Lower lobe of right lung (tissue), 2 donors: ENCODE measurements at regions not wholly inside any gene's neighbourhood (a gene's known extent, or its start where the extent isn't known, plus 50 kb on each side); places are given as distances from the start of the nearest gene placed in this dataset.

Source experiments
- ATAC-seq, 2 donors: fragments of 200-7000 bp; cut with Tn5 transposase; one replicate each; pipeline ENCODE4 v1.9.1; 2020 to 2022; ENCODE audit warnings: mild to moderate bottlenecking in 2 of 2, moderate library complexity in 2 of 2
- DNase-seq: peaks from one replicate; pipeline ENCODE4 v3.0.0-alpha.2; 2020
- H3K27ac ChIP-seq: fragments of 200-600 bp; one replicate; pipeline ENCODE4 v1.8.0; 2022
- H3K27me3 ChIP-seq: fragments of 200-600 bp; one replicate; pipeline ENCODE4 v1.8.0; 2022; ENCODE audit warnings: low read depth
- H3K36me3 ChIP-seq: fragments of 200-600 bp; one replicate; pipeline ENCODE4 v1.8.0; 2022; ENCODE audit warnings: mild to moderate bottlenecking
- H3K4me1 ChIP-seq: fragments of 200-600 bp; one replicate; pipeline ENCODE4 v1.8.0; 2022
- H3K4me3 ChIP-seq: fragments of 200-600 bp; one replicate; pipeline ENCODE4 v1.8.0; 2022; ENCODE audit warnings: mild to moderate bottlenecking
- H3K9me3 ChIP-seq: fragments of 200-600 bp; one replicate; pipeline ENCODE4 v1.8.0; 2022
- CTCF ChIP-seq: fragments of 200-600 bp; IDR thresholded peaks from one replicate; pipeline ENCODE4 v1.8.0; 2022; ENCODE audit warnings: antibody characterized with exemption, mild to moderate bottlenecking
- intact Hi-C: fragments of 100-400 bp; cut with DNase I; formaldehyde crosslinking; loops from one replicate; pipeline ENCODE4 v1.11.0; 2022
- donor health status: DM: no; HTN: yes; CAD: no; lungs with severe emphysema.

GRCh38 chr10:3668276-3668965 lies 116.6 kb downstream of the KLF6 start:
- ATAC-seq (peak; percentile 85 to 88), DNase-seq (peak; percentile 76)
- no peak for TF ChIP-seq CTCF
- Histone ChIP-seq H3K27me3 (no peaks in the 10 kb centered on the region), H3K36me3 (no peaks in the 10 kb centered on the region), H3K27ac (peak overlapping the region; percentile 44), H3K4me1 (peaks cover 18% of the 10 kb centered on the region), H3K9me3 (no peaks in the 10 kb centered on the region), H3K4me3 (peak overlapping the region; percentile 45)
- intact Hi-C loops, result no loop called here

GRCh38 chr10:3666525-3667302 lies 118.3 kb downstream of the KLF6 start:
- peaks cover 18% of the 10 kb centered on the region for H3K4me1 ChIP-seq
- H3K4me3 ChIP-seq, result no peak overlapping the region
- intact Hi-C loops, result no loop called here
- ATAC-seq (peak in 1 of 2 donors; percentile 37), DNase-seq (peak; percentile 73)
- H3K9me3 ChIP-seq, result no peaks in the 10 kb centered on the region
- no peaks in the 10 kb centered on the region for H3K36me3 ChIP-seq
- no peak for TF ChIP-seq CTCF
- H3K27ac ChIP-seq, result no peak overlapping the region
- no peaks in the 10 kb centered on the region for H3K27me3 ChIP-seq

GRCh38 chr10:3665316-3665908 lies 119.6 kb downstream of the KLF6 start:
- no peak overlapping the region for H3K27ac ChIP-seq
- no peak for DNase-seq
- no peaks in the 10 kb centered on the region for H3K9me3 ChIP-seq
- H3K4me3 ChIP-seq, result no peak overlapping the region
- intact Hi-C loops, result no loop called here
- no peaks in the 10 kb centered on the region for H3K36me3 ChIP-seq
- peaks cover 18% of the 10 kb centered on the region for H3K4me1 ChIP-seq
- H3K27me3 ChIP-seq, result no peaks in the 10 kb centered on the region
- no peak for TF ChIP-seq CTCF
- no peak for ATAC-seq

GRCh38 chr10:3662775-3663174 lies 122.2 kb downstream of the KLF6 start:
- Histone ChIP-seq H3K36me3 (no peaks in the 10 kb centered on the region), H3K9me3 (no peaks in the 10 kb centered on the region), H3K27ac (no peak overlapping the region), H3K4me1 (peaks cover 8% of the 10 kb centered on the region), H3K4me3 (no peak overlapping the region), H3K27me3 (no peaks in the 10 kb centered on the region)
- no peak for TF ChIP-seq CTCF
- DNase-seq, result no peak
- intact Hi-C loops, result no loop called here
- no peak for ATAC-seq

GRCh38 chr10:3661271-3661670 lies 123.7 kb downstream of the KLF6 start:
- H3K36me3 ChIP-seq, result no peaks in the 10 kb centered on the region
- no peak overlapping the region for H3K4me3 ChIP-seq
- intact Hi-C loops, result no loop called here
- DNase-seq (no peak), ATAC-seq (no peak)
- no peaks in the 10 kb centered on the region for H3K9me3 ChIP-seq
- no peak for TF ChIP-seq CTCF
- H3K27me3 ChIP-seq, result no peaks in the 10 kb centered on the region
- no peaks in the 10 kb centered on the region for H3K4me1 ChIP-seq
- no peak overlapping the region for H3K27ac ChIP-seq
